HepG2 (cell line): ENCODE measurements at regions not wholly inside any gene's neighbourhood (a gene's known extent, or its start where the extent isn't known, plus 50 kb on each side); places are given as distances from the start of the nearest gene placed in this dataset.

Experiments used
- ATAC-seq: fragments of 200-7000 bp; cut with Tn5 transposase; 3 replicates; pipeline ENCODE4 v1.9.1; 2020; ENCODE audit warnings: mild to moderate bottlenecking, moderate library complexity
- BruUV-seq: library from RNA; stranded (reverse); fragments of 400-500 nt; replicated peaks from 2 replicates; lab custom pipeline; 2021; lab: Mats Ljungman, UMichigan
- CTCF ChIA-PET: fragments of 300-600 bp; formaldehyde crosslinking; extraction: SDS; loops from one replicate; lab custom pipeline; 2021; ENCODE audit warnings: low total read pairs, inconsistent platforms, low intra/inter-chr PET ratio; lab: Yijun Ruan, JAX
- POLR2A ChIA-PET: fragments of 350-600 bp; sonication (Branson Sonifier 250); formaldehyde crosslinking; loops from one replicate; lab custom pipeline; 2020; ENCODE audit warnings: antibody characterized with exemption, inconsistent platforms; lab: Yijun Ruan, JAX
- DNase-seq: peaks from one replicate; pipeline ENCODE4 v3.0.0-alpha.2; 2015; ENCODE audit warnings: low spot score
- FAIRE-seq: peaks from 3 replicates; lab custom pipeline; 2011; peaks lifted over from hg19 to GRCh38; lab: Jason Lieb, UNC
- H2AFZ ChIP-seq: one replicate; pipeline ENCODE4 v1.6.1; 2011; ENCODE audit warnings: low read length, inconsistent platforms
- H3K27ac ChIP-seq: fragments of 300-600 bp; 3 replicates; pipeline ENCODE4 v1.8.0; 2011; ENCODE audit warnings: mixed run types, mild to moderate bottlenecking, mixed read lengths, low read length, inconsistent platforms; ENCODE audit not compliant: insufficient read depth; ENCODE audit errors: extremely low read length
- H3K27me3 ChIP-seq, 2 experiments: fragments of 200-600 bp in 1 of 2; 2 replicates in 1 of 2; 3 replicates in 1 of 2; pipeline versions ENCODE4 v1.6.0 to v1.8.0; 2011; ENCODE audit warnings: low read length in 2 of 2, mild to moderate bottlenecking in 2 of 2, moderate library complexity in 2 of 2, inconsistent platforms in 1 of 2; ENCODE audit not compliant: insufficient read depth in 2 of 2, control insufficient read depth in 1 of 2
- H3K36me3 ChIP-seq, 2 experiments: fragments of 200-600 bp in 1 of 2; replicated peaks in 1 of 2; 2 replicates in 1 of 2; 3 replicates in 1 of 2; pipeline versions ENCODE4 v1.5.1 to v1.8.0; 2011; ENCODE audit warnings: low read length in 2 of 2, inconsistent platforms in 1 of 2; ENCODE audit not compliant: insufficient read depth in 2 of 2, control insufficient read depth in 1 of 2
- H3K4me1 ChIP-seq: 2 replicates; pipeline ENCODE4 v1.5.1; 2012; ENCODE audit warnings: low read length, inconsistent platforms; ENCODE audit not compliant: insufficient read depth
- H3K4me2 ChIP-seq: 2 replicates; pipeline ENCODE4 v1.6.0; 2011; ENCODE audit warnings: low read depth, low read length, inconsistent platforms
- H3K4me3 ChIP-seq, 3 experiments: fragments of 200-600 bp in 1 of 3; sonication (generic), shearing (Covaris generic) in 1 of 3; replicated peaks in 1 of 3; 2 replicates each; pipeline ENCODE4 v1.5.1; 2011 to 2016; ENCODE audit warnings: low read length in 3 of 3, inconsistent platforms in 2 of 3, low read depth in 2 of 3, mild to moderate bottlenecking in 2 of 3, control low read depth in 1 of 3, mixed read lengths in 1 of 3; ENCODE audit not compliant: insufficient read depth in 1 of 3
- H3K79me2 ChIP-seq: one replicate; pipeline ENCODE4 v1.6.1; 2011; ENCODE audit warnings: low read length, inconsistent platforms; ENCODE audit not compliant: insufficient read depth
- H3K9ac ChIP-seq: 2 replicates; pipeline ENCODE4 v1.6.0; 2011; ENCODE audit warnings: mild to moderate bottlenecking, low read depth, low read length, inconsistent platforms; ENCODE audit not compliant: insufficient read depth
- H3K9me3 ChIP-seq: 2 replicates; pipeline ENCODE4 v1.5.1; 2012; ENCODE audit warnings: mild to moderate bottlenecking, low read length
- H4K20me1 ChIP-seq: 2 replicates; pipeline ENCODE4 v1.6.0; 2011; ENCODE audit warnings: inconsistent platforms, mild to moderate bottlenecking, low read length, moderate library complexity; ENCODE audit not compliant: insufficient read depth
- ATF7 ChIP-seq, 2 experiments: fragments of 450-650 bp in 1 of 2; sonication (generic) in 1 of 2; formaldehyde crosslinking in 1 of 2; IDR thresholded peaks; 2 replicates each; pipeline versions ENCODE4 v1.4.0 to v1.6.1; 2016 to 2020; ENCODE audit warnings: antibody characterized with exemption in 1 of 2, mild to moderate bottlenecking in 1 of 2, missing genetic modification reagents in 1 of 2
- CHCHD3 ChIP-seq: sonication (generic); formaldehyde crosslinking; IDR thresholded peaks from 2 replicates; pipeline ENCODE4 v1.8.0; 2022; ENCODE audit warnings: mild to moderate bottlenecking, missing genetic modification reagents, moderate library complexity
- CREB1 ChIP-seq, 2 experiments: fragments of 450-650 bp in 1 of 2; IDR thresholded peaks; 2 replicates each; pipeline ENCODE4 v1.6.1; 2016 to 2017; ENCODE audit warnings: control low read depth in 1 of 2, mild to moderate bottlenecking in 1 of 2, missing compliant biosample characterization in 1 of 2, missing genetic modification characterization in 1 of 2
- CTCF ChIP-seq: sonication (generic); formaldehyde crosslinking; IDR thresholded peaks from 2 replicates; pipeline ENCODE4 v1.5.0; 2020; ENCODE audit warnings: mild to moderate bottlenecking, missing genetic modification reagents, moderate library complexity
- DNMT3B ChIP-seq: conservative IDR thresholded peaks from 2 replicates; pipeline ENCODE4 v1.6.1; 2016; ENCODE audit warnings: missing biosample characterization, control low read depth
- FOXA3 ChIP-seq: IDR thresholded peaks from 2 replicates; pipeline ENCODE4 v1.6.1; 2016; ENCODE audit warnings: missing genetic modification reagents, missing compliant biosample characterization
- ISX ChIP-seq: sonication (generic); formaldehyde crosslinking; conservative IDR thresholded peaks from 2 replicates; pipeline ENCODE4 v1.5.0; 2020; ENCODE audit warnings: missing genetic modification reagents
- MAFF ChIP-seq: IDR thresholded peaks from 2 replicates; pipeline ENCODE4 v1.6.1; 2011; ENCODE audit warnings: low read depth, low read length, improper control_type of control experiment
- MAFK ChIP-seq, 2 experiments: IDR thresholded peaks in 1 of 2; conservative IDR thresholded peaks in 1 of 2; 2 replicates each; pipeline ENCODE4 v1.6.1; 2011; ENCODE audit warnings: improper control_type of control experiment in 2 of 2, low read length in 2 of 2
- MZF1 ChIP-seq: sonication (generic); formaldehyde crosslinking; IDR thresholded peaks from 2 replicates; pipeline ENCODE4 v1.8.1; 2023; ENCODE audit warnings: mild to moderate bottlenecking, missing genetic modification reagents, borderline replicate concordance
- PLRG1 ChIP-seq: fragments of 450-650 bp; conservative IDR thresholded peaks from 2 replicates; pipeline ENCODE4 v1.6.1; 2016
- SRSF9 ChIP-seq: fragments of 200-400 bp; formaldehyde crosslinking; IDR thresholded peaks from 2 replicates; pipeline ENCODE4 v1.6.1; 2018; ENCODE audit warnings: borderline replicate concordance, mild to moderate bottlenecking, low read depth, low read length; ENCODE audit not compliant: insufficient read depth, poor library complexity, severe bottlenecking
- ZNF691 ChIP-seq: sonication (generic); formaldehyde crosslinking; IDR thresholded peaks from 2 replicates; pipeline ENCODE4 v1.4.0; 2020; ENCODE audit warnings: missing genetic modification reagents, low read depth, mild to moderate bottlenecking, borderline replicate concordance
- ZNF724P ChIP-seq: sonication (generic); formaldehyde crosslinking; IDR thresholded peaks from 2 replicates; pipeline ENCODE4 v1.8.0; 2022; ENCODE audit warnings: missing genetic modification reagents, borderline replicate concordance
- ZNF790 ChIP-seq: sonication (generic); formaldehyde crosslinking; IDR thresholded peaks from 2 replicates; pipeline ENCODE4 v1.8.0; 2022; ENCODE audit warnings: missing genetic modification reagents, mild to moderate bottlenecking, borderline replicate concordance
- WGBS: methylation state at CpG from one replicate; pipeline ENCODE4 v1.1.6; 2017; ENCODE audit warnings: low lambda C conversion rate; 5-methylcytosine and 5-hydroxymethylcytosine counted together
- in situ Hi-C: cut with HindIII; loops from 2 replicates; pipeline ENCODE4 v1.10.0; 2017; ENCODE audit warnings: low pct_unique_long_range_greater_than_20kb; ENCODE audit not compliant: extremely low pct_ligation_motif_present
- intact Hi-C: fragments of 100-400 bp; cut with micrococcal nuclease; formaldehyde crosslinking; loops from one replicate; pipeline ENCODE4 v1.10.0; 2022; ENCODE audit not compliant: unreplicated experiment

- FAIRE-seq = no peak
- Histone ChIP-seq H3K4me2 (no peak overlapping the region), H3K27ac (no peak overlapping the region), H3K4me3 (no peak overlapping the region), H3K4me1 (no peaks in the 10 kb centered on the region), H3K36me3 (no peaks in the 10 kb centered on the region), H3K27me3 (no peaks in the 10 kb centered on the region), H3K79me2 (no peaks in the 10 kb centered on the region), H4K20me1 (no peaks in the 10 kb centered on the region)
- in situ Hi-C loops = no loop called here
- no TSS peak for BruUV-seq
- ATAC-seq = no peak
- POLR2A ChIA-PET = no interaction called here
- intact Hi-C loops = no loop called here
- DNase-seq = no peak
- WGBS = under 1% methylated on average over 3 of the region's 3 CpGs
- no peak for TF ChIP-seq CTCF (CRISPR knock-in tag)
- TF ChIP-seq ATF7 (IDR thresholded peaks at IDR 0.05) = peak; percentile 90
- no peak for TF ChIP-seq ATF7 (CRISPR knock-in tag; IDR thresholded peaks at IDR 0.05)
- TF ChIP-seq CREB1 (IDR thresholded peaks at IDR 0.05) = peak; percentile 31; the same call in 1 of the 2 replicates
- TF ChIP-seq CREB1 (CRISPR knock-in tag; IDR thresholded peaks at IDR 0.05) = no peak
- TF ChIP-seq, all 625 proteins: peak for 2
- CTCF ChIA-PET = no interaction called here
- Histone ChIP-seq H3K9me3 (peaks cover 54% of the 10 kb centered on the region), H2AFZ (no peak overlapping the region), H3K9ac (no peak overlapping the region)
These were observed 1416.8 kb downstream of the OLFM4 start for GRCh38 chr13:54445453-54445852.

- H3K36me3 ChIP-seq = no peaks in the 10 kb centered on the region
- no peak overlapping the region for H3K27ac ChIP-seq
- ChIA-PET CTCF (no interaction called here), POLR2A (no interaction called here)
- no TSS peak for BruUV-seq
- H4K20me1 ChIP-seq = no peaks in the 10 kb centered on the region
- intact Hi-C loops (no loop called here), in situ Hi-C loops (no loop called here)
- peaks cover 57% of the 10 kb centered on the region for H3K9me3 ChIP-seq
- ATAC-seq (no peak), FAIRE-seq (no peak), DNase-seq (no peak)
- no peak overlapping the region for H2AFZ ChIP-seq
- no peak overlapping the region for H3K9ac ChIP-seq
- H3K4me2 ChIP-seq = no peak overlapping the region
- H3K27me3 ChIP-seq = no peaks in the 10 kb centered on the region
- no peaks in the 10 kb centered on the region for H3K79me2 ChIP-seq
- TF ChIP-seq MAFK (conservative IDR thresholded peaks at IDR 0.05 in 1 of 2, IDR thresholded peaks at IDR 0.05 in 1 of 2; ENCODE audit: low read length in 2 of 2) (peak; percentile 47 to 81; a peak in 3 of 4 replicates), MAFF (peak; percentile 60; the same call in 1 of the 2 replicates), CHCHD3 (CRISPR knock-in tag) (no peak), ZNF691 (no peak), FOXA3 (CRISPR knock-in tag) (no peak), SRSF9 (no peak), MZF1 (CRISPR knock-in tag) (no peak), ZNF790 (CRISPR knock-in tag) (no peak), DNMT3B (CRISPR knock-in tag) (no peak), ZNF724P (no peak), PLRG1 (no peak), ISX (no peak)
- H3K4me3 ChIP-seq = no peak overlapping the region
- no peaks in the 10 kb centered on the region for H3K4me1 ChIP-seq
These were observed 1417.3 kb downstream of the OLFM4 start for GRCh38 chr13:54445865-54446264.
